OCI-LY3 (cell line): ENCODE measurements at regions not wholly inside any gene's neighbourhood (a gene's known extent, or its start where the extent isn't known, plus 50 kb on each side); places are given as distances from the start of the nearest gene placed in this dataset.

Source experiments
- EZH2phosphoT487 ChIP-seq: fragments of 200-600 bp; shearing (Covaris generic); IDR thresholded peaks from 2 replicates; pipeline ENCODE4 v1.6.1; 2018; ENCODE audit warnings: antibody characterized with exemption, mixed run types, low read depth
- TF ChIP-seq, protein P1 (sequence below): fragments of 200-600, 300-600 bp; sonication (generic); IDR thresholded peaks from 2 replicates; pipeline ENCODE4 v1.5.1; 2014; ENCODE audit warnings: antibody characterized with exemption, low read length, low read depth

DNA sequence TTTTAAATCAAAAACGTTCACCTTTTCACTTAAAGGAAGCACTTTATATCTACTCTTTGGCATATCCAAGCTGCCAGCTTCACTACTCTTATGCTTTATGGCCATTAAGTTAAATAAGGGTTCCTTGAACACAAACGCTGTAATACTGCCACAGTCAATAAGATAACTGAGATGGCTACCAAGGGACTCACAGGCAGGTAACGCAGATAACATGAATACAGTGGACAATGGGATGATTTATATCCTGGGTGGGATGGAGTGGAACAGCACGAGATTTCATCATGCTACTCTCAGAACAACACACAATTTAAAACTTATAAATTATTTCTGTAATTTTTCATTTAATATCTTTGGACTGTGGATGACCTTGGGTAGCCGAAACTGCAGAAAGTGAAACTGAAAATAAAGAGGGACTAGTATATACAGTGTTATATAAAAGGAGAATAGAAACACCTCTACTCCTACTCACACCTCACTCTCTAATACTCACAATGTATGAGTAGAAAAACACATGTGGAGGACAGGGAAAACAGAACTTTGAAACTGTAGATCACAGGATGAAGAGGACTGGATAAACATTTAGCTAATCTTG is 367.3 kb downstream of the C12orf50 start:
- TF ChIP-seq, protein P1, sequence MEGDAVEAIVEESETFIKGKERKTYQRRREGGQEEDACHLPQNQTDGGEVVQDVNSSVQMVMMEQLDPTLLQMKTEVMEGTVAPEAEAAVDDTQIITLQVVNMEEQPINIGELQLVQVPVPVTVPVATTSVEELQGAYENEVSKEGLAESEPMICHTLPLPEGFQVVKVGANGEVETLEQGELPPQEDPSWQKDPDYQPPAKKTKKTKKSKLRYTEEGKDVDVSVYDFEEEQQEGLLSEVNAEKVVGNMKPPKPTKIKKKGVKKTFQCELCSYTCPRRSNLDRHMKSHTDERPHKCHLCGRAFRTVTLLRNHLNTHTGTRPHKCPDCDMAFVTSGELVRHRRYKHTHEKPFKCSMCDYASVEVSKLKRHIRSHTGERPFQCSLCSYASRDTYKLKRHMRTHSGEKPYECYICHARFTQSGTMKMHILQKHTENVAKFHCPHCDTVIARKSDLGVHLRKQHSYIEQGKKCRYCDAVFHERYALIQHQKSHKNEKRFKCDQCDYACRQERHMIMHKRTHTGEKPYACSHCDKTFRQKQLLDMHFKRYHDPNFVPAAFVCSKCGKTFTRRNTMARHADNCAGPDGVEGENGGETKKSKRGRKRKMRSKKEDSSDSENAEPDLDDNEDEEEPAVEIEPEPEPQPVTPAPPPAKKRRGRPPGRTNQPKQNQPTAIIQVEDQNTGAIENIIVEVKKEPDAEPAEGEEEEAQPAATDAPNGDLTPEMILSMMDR: no peak
- no peak for TF ChIP-seq EZH2phosphoT487
